Glutamatergic neuron (in vitro differentiated cells): ENCODE measurements at regions not wholly inside any gene's neighbourhood (a gene's known extent, or its start where the extent isn't known, plus 50 kb on each side); places are given as distances from the start of the nearest gene placed in this dataset.
A peak's percentile ranks its signal among the peaks of the same experiment; 100 is the strongest.

Experiments
- DNase-seq: peaks from one replicate; pipeline ENCODE4 v3.0.0; 2022
- H3K27ac Mint-ChIP-seq: one replicate; pipeline ENCODE4 v1.8.0; 2020; ENCODE audit warnings: mild to moderate bottlenecking, mixed read lengths, inconsistent platforms; ENCODE audit not compliant: unreplicated experiment
- H3K27me3 Mint-ChIP-seq: one replicate; pipeline ENCODE4 v1.8.0; 2020; ENCODE audit warnings: mild to moderate bottlenecking, moderate library complexity, mixed read lengths, inconsistent platforms; ENCODE audit not compliant: unreplicated experiment
- H3K36me3 Mint-ChIP-seq: one replicate; pipeline ENCODE4 v1.8.0; 2020; ENCODE audit warnings: mild to moderate bottlenecking, mixed read lengths, inconsistent platforms; ENCODE audit not compliant: unreplicated experiment
- H3K4me1 Mint-ChIP-seq: one replicate; pipeline ENCODE4 v1.8.0; 2020; ENCODE audit warnings: mild to moderate bottlenecking, low read depth, mixed read lengths, inconsistent platforms; ENCODE audit not compliant: unreplicated experiment
- H3K4me3 Mint-ChIP-seq: one replicate; pipeline ENCODE4 v1.8.0; 2020; ENCODE audit warnings: mild to moderate bottlenecking, mixed read lengths, inconsistent platforms; ENCODE audit not compliant: unreplicated experiment
- H3K9me3 Mint-ChIP-seq: one replicate; pipeline ENCODE4 v1.8.0; 2020; ENCODE audit warnings: mild to moderate bottlenecking, moderate library complexity, mixed read lengths, inconsistent platforms; ENCODE audit not compliant: unreplicated experiment
- CTCF ChIP-seq: fragments of 200-600 bp; sonication (generic); IDR thresholded peaks from one replicate; pipeline ENCODE4 v1.5.0; 2021; ENCODE audit not compliant: partially characterized antibody, unreplicated experiment

- no peak for TF ChIP-seq CTCF
Measured at GRCh38 chr15:38706956-38707355, 142.3 kb upstream of the RASGRP1 start.

GRCh38 chr15:38707802-38708671, 143.4 kb upstream of the RASGRP1 start:
- H3K27ac Mint-ChIP-seq: no peak overlapping the region
- H3K36me3 Mint-ChIP-seq: no peaks in the 10 kb centered on the region
- no peaks in the 10 kb centered on the region for H3K9me3 Mint-ChIP-seq
- peak; percentile 28 for DNase-seq
- H3K4me3 Mint-ChIP-seq: no peak overlapping the region
- H3K4me1 Mint-ChIP-seq: peaks cover 7% of the 10 kb centered on the region
- H3K27me3 Mint-ChIP-seq: peaks cover 6% of the 10 kb centered on the region
- peak; percentile 76 for TF ChIP-seq CTCF

More at GRCh38 chr15:38706956-38707355, 142.3 kb upstream of the RASGRP1 start:
- Mint-ChIP-seq H3K27ac (no peak overlapping the region), H3K9me3 (no peaks in the 10 kb centered on the region), H3K4me3 (no peak overlapping the region), H3K4me1 (peaks cover 7% of the 10 kb centered on the region), H3K27me3 (peaks cover 6% of the 10 kb centered on the region), H3K36me3 (no peaks in the 10 kb centered on the region)
- no peak for DNase-seq

DNA sequence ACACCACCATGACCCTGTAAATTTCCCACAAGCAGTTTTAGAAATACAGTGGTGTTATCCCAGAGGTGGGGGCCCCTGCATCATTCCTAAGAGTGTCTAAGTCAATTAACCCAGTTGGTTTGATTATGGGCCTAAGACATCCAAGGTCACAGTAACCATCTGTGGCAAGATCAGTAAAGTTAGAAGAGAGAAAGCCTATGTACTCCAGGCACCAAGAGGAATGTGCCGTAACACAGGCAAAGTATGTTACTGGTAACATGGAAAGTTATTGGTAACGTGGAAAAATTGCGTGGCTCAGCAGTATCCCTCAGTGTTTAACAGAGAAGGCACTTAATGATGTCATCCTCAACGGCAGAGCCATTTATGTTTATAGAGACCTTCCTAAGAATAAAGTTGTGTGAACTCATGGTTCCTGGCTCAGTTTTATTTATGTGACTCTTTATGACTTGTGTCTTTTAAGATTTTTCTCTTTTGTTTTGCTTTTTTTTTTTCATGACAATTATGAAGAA, 144.1 kb upstream of the RASGRP1 start:
- H3K27ac Mint-ChIP-seq: no peak overlapping the region

GRCh38 chr15:38709196-38709595, 144.6 kb upstream of the RASGRP1 start:
- Mint-ChIP-seq H3K27me3 (peaks cover 6% of the 10 kb centered on the region), H3K9me3 (no peaks in the 10 kb centered on the region), H3K4me3 (no peak overlapping the region), H3K4me1 (peaks cover 7% of the 10 kb centered on the region), H3K36me3 (no peaks in the 10 kb centered on the region), H3K27ac (no peak overlapping the region)
- TF ChIP-seq CTCF: no peak
- DNase-seq: no peak

More for the DNA sequence above, 144.1 kb upstream of the RASGRP1 start:
- H3K4me1 Mint-ChIP-seq: peaks cover 7% of the 10 kb centered on the region
- DNase-seq: no peak
- no peaks in the 10 kb centered on the region for H3K36me3 Mint-ChIP-seq
- H3K27me3 Mint-ChIP-seq: peaks cover 6% of the 10 kb centered on the region
- H3K9me3 Mint-ChIP-seq: no peaks in the 10 kb centered on the region
- no peak for TF ChIP-seq CTCF
- H3K4me3 Mint-ChIP-seq: no peak overlapping the region
